HuH-7 (cell line): ENCODE measurements at regions not wholly inside any gene's neighbourhood (a gene's known extent, or its start where the extent isn't known, plus 50 kb on each side); places are given as distances from the start of the nearest gene placed in this dataset.
"Not testable (repeated sequence)": the region's sequence is repeated elsewhere in the genome, so short reads cannot be mapped to it uniquely, and the experiment has no call there.

ENCODE experiments used
- DNase-seq: peaks from one replicate; pipeline ENCODE4 v3.0.0; 2011; ENCODE audit warnings: low spot score

DNA sequence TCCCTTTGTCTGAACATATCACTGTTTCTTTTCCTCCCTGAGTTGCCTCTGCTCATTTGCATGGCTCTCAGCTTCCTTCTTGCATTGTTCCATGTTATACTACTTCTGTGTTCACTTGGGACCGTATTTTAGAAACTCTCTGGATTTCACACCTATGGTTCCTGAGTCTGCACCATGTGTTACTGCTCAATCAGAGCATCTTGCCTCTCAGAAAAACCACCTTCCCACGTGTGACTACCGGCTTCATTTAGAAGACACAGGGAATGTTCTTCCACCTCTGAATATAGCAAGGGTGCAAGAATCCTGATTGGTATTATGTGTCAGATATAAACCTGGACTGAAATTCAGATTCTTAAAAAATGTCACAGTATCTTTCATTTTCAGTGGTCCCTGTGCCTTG lies 731.2 kb downstream of the TDRD15 start:
- DNase-seq, result no peak

GRCh38 chr2:21856708-21857107 lies 732.9 kb downstream of the TDRD15 start:
- no peak for DNase-seq

GRCh38 chr2:21860907-21861306 lies 737.1 kb downstream of the TDRD15 start:
- no peak for DNase-seq

DNA sequence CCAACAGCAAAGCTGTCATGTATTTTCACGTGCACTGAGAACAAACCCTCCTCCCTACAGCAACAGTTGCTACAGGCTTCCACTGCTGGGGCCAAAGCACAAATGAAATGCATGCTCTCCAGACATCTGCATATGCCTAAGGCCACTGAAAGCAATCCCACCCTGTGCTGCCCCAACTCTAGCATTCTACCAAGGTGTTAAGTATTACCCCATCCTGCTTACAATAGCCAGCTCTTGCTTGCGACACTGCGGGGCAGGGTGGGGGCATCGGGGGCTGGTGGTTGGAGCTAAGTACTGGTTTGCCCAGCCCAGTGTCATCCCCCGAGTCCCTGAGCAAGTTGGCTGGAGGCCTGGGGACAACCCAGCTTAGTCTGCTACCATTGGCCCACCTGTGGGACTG lies 742.5 kb downstream of the TDRD15 start:
- no peak for DNase-seq

DNA sequence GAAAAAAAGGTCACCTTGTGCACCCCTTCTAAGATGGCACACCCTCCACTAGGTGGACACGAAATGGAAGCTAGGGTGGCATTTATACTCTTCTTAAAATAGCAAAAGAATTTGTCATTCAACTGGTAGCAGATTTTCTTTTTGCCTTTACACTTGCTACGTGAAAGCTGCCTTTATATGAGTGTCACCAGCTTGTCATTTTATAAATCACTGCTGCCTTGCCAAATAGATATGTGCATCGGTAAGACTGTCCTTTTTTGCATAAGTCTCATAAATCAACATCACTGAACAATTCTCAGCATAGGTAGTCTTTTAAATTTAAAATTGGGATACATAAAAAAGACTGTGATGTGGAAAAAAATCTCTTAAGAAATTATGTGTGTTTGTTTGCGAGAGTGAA lies 764.1 kb downstream of the TDRD15 start:
- no peak for DNase-seq

DNA sequence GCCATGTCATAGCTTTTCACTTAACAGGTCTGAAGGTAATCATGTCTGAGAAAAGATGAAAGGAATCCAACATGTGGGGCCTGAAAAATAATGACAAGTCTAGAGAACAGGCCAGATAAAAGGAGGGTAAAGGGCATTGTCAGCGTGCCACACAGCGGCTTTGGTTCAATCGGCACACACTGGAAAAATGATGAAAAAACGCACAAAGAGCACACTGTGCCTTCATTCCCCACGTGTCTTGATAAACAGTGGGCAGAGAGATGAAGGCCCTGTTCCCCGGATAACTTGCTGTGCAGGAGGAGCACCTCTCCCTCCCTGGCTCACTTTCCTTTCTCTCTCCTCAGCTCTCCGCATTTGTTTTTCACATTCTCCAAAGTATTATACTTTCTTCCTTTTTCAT lies 766.3 kb downstream of the TDRD15 start:
- no peak for DNase-seq

- DNase-seq, result no peak
These were observed 766.9 kb downstream of the TDRD15 start for GRCh38 chr2:21890716-21891115.

DNA sequence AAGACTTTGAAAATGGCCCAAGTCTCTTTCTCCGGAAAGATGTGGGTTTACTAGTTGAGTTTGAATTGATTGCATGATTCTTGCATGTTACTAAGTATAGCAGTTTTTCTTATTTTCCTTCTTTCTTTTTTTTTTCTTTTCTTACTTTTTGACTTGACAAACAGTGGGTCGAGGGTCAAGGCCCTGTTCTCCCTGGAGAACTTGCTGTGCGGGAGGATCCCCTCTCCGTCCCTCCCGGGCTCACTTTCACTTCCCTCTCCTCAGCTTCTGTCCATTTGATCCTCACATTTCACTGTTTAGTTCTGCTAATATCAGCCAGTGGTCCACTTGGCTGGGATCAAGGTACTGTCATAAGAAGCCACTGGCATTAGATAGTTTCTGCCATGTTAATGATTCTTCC lies 767.4 kb downstream of the TDRD15 start:
- no peak for DNase-seq

DNA sequence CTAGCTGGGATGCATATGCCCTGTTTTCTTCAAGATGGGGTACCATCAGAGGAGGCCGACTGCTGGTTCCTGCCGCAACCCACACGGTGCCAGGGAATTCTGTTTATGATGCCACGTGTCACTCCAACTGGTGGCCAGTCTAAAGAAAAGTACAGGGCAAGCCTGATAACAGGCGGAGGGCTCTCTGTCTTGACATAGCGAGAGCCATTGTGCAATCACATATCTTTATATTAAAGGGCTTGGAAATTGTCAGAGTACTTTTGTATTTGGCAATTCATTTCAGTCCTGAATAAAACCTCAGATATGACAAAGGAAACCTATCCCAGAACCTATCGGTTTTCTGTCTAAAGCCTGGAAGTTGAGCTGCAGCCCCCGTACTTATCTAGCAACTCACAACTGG lies 768.4 kb downstream of the TDRD15 start:
- DNase-seq, result no peak

DNA sequence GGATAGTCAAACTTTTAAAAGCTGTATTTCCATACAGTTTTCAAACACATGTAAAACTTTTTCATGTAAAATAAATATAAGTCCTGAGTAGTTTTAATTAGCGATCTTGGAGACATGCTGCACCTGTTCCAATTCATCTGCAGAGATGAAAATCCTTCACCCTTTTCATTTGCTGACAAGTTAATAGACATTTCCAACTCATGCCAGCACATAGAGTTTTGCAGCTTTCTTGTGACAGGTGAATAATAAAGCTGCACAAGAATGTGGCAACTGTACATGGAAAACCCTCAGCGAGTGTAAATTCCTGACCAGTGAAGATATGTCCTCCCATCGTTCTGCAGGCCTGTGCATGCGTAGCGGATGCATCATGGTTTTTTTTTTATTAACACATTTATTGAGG lies 771.4 kb downstream of the TDRD15 start:
- no peak for DNase-seq

DNA sequence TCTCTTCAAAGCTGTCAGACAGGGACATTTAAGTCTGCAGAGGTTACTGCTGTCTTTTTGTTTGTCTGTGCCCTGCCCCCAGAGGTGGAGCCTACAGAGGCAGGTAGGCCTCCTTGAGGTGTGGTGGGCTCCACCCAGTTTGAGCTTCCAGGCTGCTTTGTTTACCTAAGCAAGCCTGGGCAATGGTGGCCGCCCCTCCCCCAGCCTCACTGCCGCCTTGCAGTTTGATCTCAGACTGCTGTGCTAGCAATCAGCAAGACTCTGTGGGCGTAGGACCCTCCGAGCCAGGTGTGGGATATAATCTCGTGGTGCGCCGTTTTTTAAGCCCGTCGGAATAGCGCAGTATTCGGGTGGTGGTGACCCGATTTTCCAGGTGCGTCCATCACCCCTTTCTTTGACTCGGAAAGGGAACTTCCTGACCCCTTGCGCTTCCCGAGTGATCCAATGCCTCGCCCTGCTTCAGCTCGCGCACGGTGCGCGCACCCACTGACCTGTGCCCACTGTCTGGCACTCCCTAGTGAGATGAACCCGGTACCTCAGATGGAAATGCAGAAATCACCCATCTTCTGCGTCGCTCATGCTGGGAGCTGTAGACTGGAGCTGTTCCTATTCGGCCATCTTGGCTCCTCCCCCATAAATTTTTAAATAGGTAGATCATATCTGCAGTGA lies 785.1 kb downstream of the TDRD15 start:
- not testable (repeated sequence) for DNase-seq

GRCh38 chr2:21910832-21911507 lies 787.2 kb downstream of the TDRD15 start:
- no peak for DNase-seq

- DNase-seq, result no peak
These were observed 788.6 kb downstream of the TDRD15 start for GRCh38 chr2:21912405-21912804.

- no peak for DNase-seq
These were observed 791.4 kb downstream of the TDRD15 start for GRCh38 chr2:21915201-21915600.

DNA sequence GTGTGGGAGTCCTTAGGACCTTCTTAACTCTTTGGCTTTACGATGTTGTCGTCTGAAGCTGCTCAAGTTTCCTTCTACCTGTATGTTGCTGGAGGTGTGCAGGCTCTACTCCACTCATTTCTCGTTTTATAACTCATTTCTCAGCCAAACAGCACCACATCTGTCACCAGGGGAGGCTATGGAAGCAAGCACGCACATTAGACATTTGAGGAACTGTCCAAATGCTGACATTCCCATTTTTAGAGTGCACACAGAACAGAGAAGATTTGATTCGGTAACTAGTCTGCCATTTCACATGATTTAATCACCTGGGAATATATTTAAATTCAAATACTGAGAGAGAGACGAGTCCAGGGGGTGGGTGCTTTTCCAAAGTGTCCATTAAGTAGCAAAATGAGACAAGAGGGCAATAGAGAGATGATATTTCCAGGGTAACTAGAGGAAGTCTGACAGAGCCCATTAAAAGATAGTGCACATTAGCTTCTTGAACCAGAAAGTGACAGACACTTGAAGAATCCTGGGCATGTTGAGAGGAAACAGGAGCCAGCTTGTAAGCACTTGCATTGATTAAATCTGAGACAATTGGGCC lies 793.3 kb downstream of the TDRD15 start:
- DNase-seq, result no peak

- no peak for DNase-seq
These were observed 797.0 kb downstream of the TDRD15 start for GRCh38 chr2:21920721-21921120.

GRCh38 chr2:21924640-21925285 lies 801.0 kb downstream of the TDRD15 start:
- DNase-seq, result no peak

DNA sequence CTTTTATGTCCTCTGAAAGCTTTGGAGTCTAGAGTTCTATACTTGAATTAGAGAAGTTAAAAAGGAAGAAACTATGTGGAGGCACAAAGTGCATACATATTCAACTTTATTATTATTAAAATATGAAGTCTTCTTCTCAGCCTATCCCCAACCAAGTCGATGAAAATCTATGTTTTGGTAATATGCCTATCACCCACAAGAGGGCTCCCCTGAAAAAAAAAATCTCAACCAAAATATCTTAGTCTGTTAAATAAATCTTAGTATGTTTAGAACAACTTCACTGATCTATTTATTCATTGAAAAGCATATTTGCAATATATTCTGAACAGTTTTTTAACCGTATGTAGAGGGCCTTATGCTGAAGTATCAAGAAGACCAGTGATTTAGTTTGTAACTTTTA lies 804.5 kb downstream of the TDRD15 start:
- DNase-seq, result peak; percentile 1

- no peak for DNase-seq
These were observed 806.5 kb downstream of the TDRD15 start for GRCh38 chr2:21930226-21930625.

DNA sequence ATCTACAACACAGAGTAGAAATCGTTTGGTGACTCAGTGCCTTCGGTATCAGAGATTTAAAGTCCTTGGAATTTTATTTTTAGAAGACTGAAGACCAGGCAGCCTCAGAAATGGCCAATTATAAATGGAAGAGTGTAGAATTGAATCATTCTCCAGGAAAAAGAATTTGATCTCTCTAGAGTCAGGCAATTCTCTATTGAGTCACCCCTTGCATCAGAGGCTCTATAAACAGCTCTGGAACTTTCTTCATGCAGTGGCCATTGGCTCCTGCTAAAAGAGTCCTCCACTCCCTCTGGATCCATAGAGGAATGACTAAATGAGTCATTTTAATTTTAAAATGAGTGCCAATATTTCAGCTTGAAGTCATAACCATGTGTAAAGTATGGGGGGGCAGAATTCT lies 816.2 kb downstream of the TDRD15 start:
- no peak for DNase-seq

- no peak for DNase-seq
These were observed 820.8 kb downstream of the TDRD15 start for GRCh38 chr2:21944536-21944935.

- DNase-seq, result no peak
These were observed 821.9 kb downstream of the TDRD15 start for GRCh38 chr2:21945658-21946057.

- no peak for DNase-seq
These were observed 823.3 kb downstream of the TDRD15 start for GRCh38 chr2:21947046-21947445.
